Lower lobe of right lung (tissue), 2 donors: ENCODE measurements at regions not wholly inside any gene's neighbourhood (a gene's known extent, or its start where the extent isn't known, plus 50 kb on each side); places are given as distances from the start of the nearest gene placed in this dataset.
A peak's percentile ranks its signal among the peaks of the same experiment; 100 is the strongest.

Experiments used
- ATAC-seq, 2 donors: fragments of 200-7000 bp; cut with Tn5 transposase; one replicate each; pipeline ENCODE4 v1.9.1; 2020 to 2022; ENCODE audit warnings: mild to moderate bottlenecking in 2 of 2, moderate library complexity in 2 of 2
- DNase-seq: peaks from one replicate; pipeline ENCODE4 v3.0.0-alpha.2; 2020
- H3K27ac ChIP-seq: fragments of 200-600 bp; one replicate; pipeline ENCODE4 v1.8.0; 2022
- H3K27me3 ChIP-seq: fragments of 200-600 bp; one replicate; pipeline ENCODE4 v1.8.0; 2022; ENCODE audit warnings: low read depth
- H3K36me3 ChIP-seq: fragments of 200-600 bp; one replicate; pipeline ENCODE4 v1.8.0; 2022; ENCODE audit warnings: mild to moderate bottlenecking
- H3K4me1 ChIP-seq: fragments of 200-600 bp; one replicate; pipeline ENCODE4 v1.8.0; 2022
- H3K4me3 ChIP-seq: fragments of 200-600 bp; one replicate; pipeline ENCODE4 v1.8.0; 2022; ENCODE audit warnings: mild to moderate bottlenecking
- H3K9me3 ChIP-seq: fragments of 200-600 bp; one replicate; pipeline ENCODE4 v1.8.0; 2022
- CTCF ChIP-seq: fragments of 200-600 bp; IDR thresholded peaks from one replicate; pipeline ENCODE4 v1.8.0; 2022; ENCODE audit warnings: antibody characterized with exemption, mild to moderate bottlenecking
- intact Hi-C: fragments of 100-400 bp; cut with DNase I; formaldehyde crosslinking; loops from one replicate; pipeline ENCODE4 v1.11.0; 2022
- donor health status: DM: no; HTN: yes; CAD: no; lungs with severe emphysema.

DNA sequence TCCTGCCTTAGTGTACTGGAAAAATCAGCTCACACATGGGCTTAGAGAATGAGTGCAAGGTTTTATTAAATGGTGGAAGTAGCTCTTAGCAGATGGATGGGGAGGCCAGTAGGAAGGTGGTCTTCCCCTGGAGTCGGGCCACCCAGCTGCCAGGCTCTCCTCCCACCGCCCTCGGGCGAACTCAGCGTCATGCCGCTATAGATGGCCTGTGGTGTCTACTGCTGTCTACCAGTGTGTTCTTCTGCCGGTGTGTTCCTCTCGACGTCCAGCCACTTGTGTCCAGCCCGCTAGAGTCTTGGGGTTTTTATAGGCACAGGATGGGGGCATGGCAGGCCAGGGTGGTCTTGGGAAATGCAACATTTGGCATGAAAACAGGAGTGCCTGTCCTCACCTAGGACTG, 198.7 kb upstream of the NDST3 start:
- intact Hi-C loops, result no loop called here
- no peaks in the 10 kb centered on the region for H3K36me3 ChIP-seq
- H3K9me3 ChIP-seq, result no peaks in the 10 kb centered on the region
- DNase-seq, result no peak
- TF ChIP-seq CTCF, result no peak
- H3K4me3 ChIP-seq, result no peak overlapping the region
- peak in 1 of 2 donors; percentile 25 for ATAC-seq
- no peak overlapping the region for H3K27ac ChIP-seq
- H3K4me1 ChIP-seq, result no peaks in the 10 kb centered on the region
- no peaks in the 10 kb centered on the region for H3K27me3 ChIP-seq

GRCh38 chr4:117844594-117844993, 189.7 kb upstream of the NDST3 start:
- no peak for DNase-seq
- ATAC-seq, result no peak
- H3K4me3 ChIP-seq, result no peak overlapping the region
- intact Hi-C loops, result no loop called here
- H3K27ac ChIP-seq, result no peak overlapping the region
- H3K36me3 ChIP-seq, result no peaks in the 10 kb centered on the region
- H3K27me3 ChIP-seq, result no peaks in the 10 kb centered on the region
- H3K4me1 ChIP-seq, result no peaks in the 10 kb centered on the region
- TF ChIP-seq CTCF, result no peak
- H3K9me3 ChIP-seq, result no peaks in the 10 kb centered on the region

- ATAC-seq, result peak in 1 of 2 donors; percentile 14
- H3K4me3 ChIP-seq, result no peak overlapping the region
- no peaks in the 10 kb centered on the region for H3K27me3 ChIP-seq
- H3K9me3 ChIP-seq, result peaks cover 2% of the 10 kb centered on the region
- no peaks in the 10 kb centered on the region for H3K4me1 ChIP-seq
- no peak for TF ChIP-seq CTCF
- no peaks in the 10 kb centered on the region for H3K36me3 ChIP-seq
- no peak for DNase-seq
- intact Hi-C loops, result no loop called here
- no peak overlapping the region for H3K27ac ChIP-seq
Observed at GRCh38 chr4:117845270-117845669, 189.0 kb upstream of the NDST3 start.

DNA sequence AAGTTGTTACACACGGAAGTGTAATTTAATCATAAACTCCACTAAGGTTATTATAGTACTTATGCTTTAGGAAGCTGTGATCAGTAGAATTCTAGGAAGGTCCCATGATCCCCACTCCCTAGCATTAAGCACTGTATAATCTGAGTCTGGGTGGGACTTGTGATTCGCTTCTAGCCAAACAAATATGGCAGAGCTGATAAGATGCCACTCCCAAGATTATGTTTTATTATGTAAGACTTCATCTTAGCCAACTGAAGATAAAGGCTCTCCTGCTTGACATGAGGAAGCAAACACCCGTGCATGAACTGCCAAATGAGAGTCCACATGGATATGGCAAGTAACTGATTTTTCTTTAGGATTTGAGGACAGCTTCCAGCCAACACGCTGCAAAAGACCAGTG, 186.4 kb upstream of the NDST3 start:
- ATAC-seq, result no peak
- Histone ChIP-seq H3K9me3 (peaks cover 11% of the 10 kb centered on the region), H3K4me3 (no peak overlapping the region), H3K27me3 (no peaks in the 10 kb centered on the region), H3K36me3 (no peaks in the 10 kb centered on the region), H3K27ac (no peak overlapping the region), H3K4me1 (no peaks in the 10 kb centered on the region)
- intact Hi-C loops, result no loop called here
- DNase-seq, result no peak
- no peak for TF ChIP-seq CTCF

DNA sequence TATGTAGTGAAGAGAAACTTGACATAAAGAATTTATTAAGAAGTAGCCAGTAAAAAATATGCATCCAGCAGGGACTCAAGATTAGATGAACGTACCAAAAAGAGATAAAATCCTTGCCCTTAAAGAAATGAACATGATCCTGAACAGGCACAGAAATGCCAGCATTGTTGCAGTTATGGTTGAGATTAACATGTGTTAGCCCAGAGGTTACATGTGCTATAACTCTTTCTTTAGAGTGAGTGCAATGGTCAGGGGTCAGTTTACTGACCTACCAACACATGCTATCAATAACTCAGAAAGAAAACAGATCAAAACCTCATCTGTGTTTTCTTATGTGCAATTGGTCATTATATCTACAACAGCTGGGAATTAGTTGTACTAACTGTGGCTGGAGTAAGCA, 166.1 kb upstream of the NDST3 start:
- TF ChIP-seq CTCF, result no peak
- ATAC-seq, result no peak
- Histone ChIP-seq H3K9me3 (no peaks in the 10 kb centered on the region), H3K27ac (no peak overlapping the region), H3K36me3 (no peaks in the 10 kb centered on the region), H3K4me1 (no peaks in the 10 kb centered on the region), H3K27me3 (no peaks in the 10 kb centered on the region), H3K4me3 (no peak overlapping the region)
- DNase-seq, result no peak
- intact Hi-C loops, result no loop called here

GRCh38 chr4:117873779-117874178, 160.5 kb upstream of the NDST3 start:
- ATAC-seq, result no peak
- Histone ChIP-seq H3K27me3 (no peaks in the 10 kb centered on the region), H3K4me3 (no peak overlapping the region)

More at GRCh38 chr4:117873779-117874178, 160.5 kb upstream of the NDST3 start:
- H3K27ac ChIP-seq, result no peak overlapping the region
- intact Hi-C loops, result no loop called here
- DNase-seq, result no peak
- H3K36me3 ChIP-seq, result no peaks in the 10 kb centered on the region
- TF ChIP-seq CTCF, result no peak
- H3K4me1 ChIP-seq, result no peaks in the 10 kb centered on the region
- H3K9me3 ChIP-seq, result no peaks in the 10 kb centered on the region
